Neural cell (in vitro differentiated cells): ENCODE measurements at regions not wholly inside any gene's neighbourhood (a gene's known extent, or its start where the extent isn't known, plus 50 kb on each side); places are given as distances from the start of the nearest gene placed in this dataset.

Experiments
- CTCF ChIP-seq: fragments of 450-650 bp; IDR thresholded peaks from 2 replicates; pipeline ENCODE4 v1.5.1; 2014; ENCODE audit warnings: antibody characterized with exemption, mild to moderate bottlenecking, moderate library complexity; ENCODE audit not compliant: poor library complexity, severe bottlenecking
- EZH2 ChIP-seq: fragments of 200-600, 300-800 bp; shearing (Covaris generic), sonication (generic); IDR thresholded peaks from 2 replicates; pipeline ENCODE4 v1.6.1; 2014; ENCODE audit warnings: antibody characterized with exemption, low read length, borderline replicate concordance, mild to moderate bottlenecking; ENCODE audit not compliant: insufficient read depth, poor library complexity, severe bottlenecking
- MXI1 ChIP-seq: fragments of 450-650 bp; conservative IDR thresholded peaks from 2 replicates; pipeline ENCODE4 v1.6.1; 2014; ENCODE audit warnings: antibody characterized with exemption, mild to moderate bottlenecking; ENCODE audit not compliant: poor library complexity, severe bottlenecking
- POLR2AphosphoS5 ChIP-seq: IDR thresholded peaks from 2 replicates; pipeline ENCODE4 v1.6.1; 2012
- RAD21 ChIP-seq: fragments of 450-650 bp; conservative IDR thresholded peaks from 2 replicates; pipeline ENCODE4 v1.6.1; 2014; ENCODE audit warnings: antibody characterized with exemption, mild to moderate bottlenecking, moderate library complexity
- SMC3 ChIP-seq: fragments of 450-650 bp; conservative IDR thresholded peaks from 2 replicates; pipeline ENCODE4 v1.6.1; 2014; ENCODE audit warnings: antibody characterized with exemption, mild to moderate bottlenecking, moderate library complexity; ENCODE audit not compliant: poor library complexity
- TAF1 ChIP-seq: IDR thresholded peaks from 2 replicates; pipeline ENCODE4 v1.6.1; 2012; ENCODE audit warnings: low read depth

DNA sequence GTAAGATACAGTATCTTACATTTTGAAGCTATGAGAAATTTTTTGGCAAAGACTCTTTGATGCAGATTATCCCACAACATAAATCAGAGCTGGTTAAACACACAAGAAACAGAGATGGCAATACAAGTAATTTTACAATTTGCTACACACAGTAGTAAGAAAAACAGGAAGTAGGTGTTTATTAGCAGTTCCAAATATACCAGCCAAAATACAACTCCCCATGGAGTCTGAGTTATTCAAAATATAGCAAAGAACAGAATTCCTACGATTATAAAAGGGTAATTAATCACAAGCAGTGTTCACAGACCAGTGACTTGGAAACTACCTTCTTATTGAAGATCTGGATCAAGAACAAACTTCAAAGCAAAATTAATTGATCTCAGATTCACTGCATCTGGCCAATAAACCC is 83.9 kb downstream of the BMP4 start:
- TF ChIP-seq CTCF (no peak), TAF1 (no peak), EZH2 (no peak), MXI1 (no peak), POLR2AphosphoS5 (no peak), RAD21 (no peak), SMC3 (no peak)
